Transverse colon (tissue), 4 donors: ENCODE measurements at regions not wholly inside any gene's neighbourhood (a gene's known extent, or its start where the extent isn't known, plus 50 kb on each side); places are given as distances from the start of the nearest gene placed in this dataset.

Source experiments
- DNase-seq: peaks from one replicate; pipeline ENCODE4 v3.0.0-alpha.2; 2019
- H3K27ac ChIP-seq, 4 donors: fragments of 200-600 bp; sonication (generic); 2 replicates each; pipeline ENCODE4 v1.5.1; 2016 to 2018; ENCODE audit warnings: inconsistent platforms in 4 of 4
- H3K27me3 ChIP-seq: fragments of 200-600 bp; sonication (generic); 2 replicates; pipeline ENCODE4 v1.5.1; 2017; ENCODE audit warnings: inconsistent platforms
- H3K36me3 ChIP-seq, 4 donors: fragments of 200-600 bp; sonication (generic); 2 replicates each; pipeline ENCODE4 v1.5.1; 2017 to 2019; ENCODE audit warnings: inconsistent platforms in 4 of 4
- H3K4me1 ChIP-seq, 4 donors: fragments of 200-600 bp; sonication (generic); 2 replicates each; pipeline ENCODE4 v1.5.1; 2017 to 2020; ENCODE audit warnings: inconsistent platforms in 4 of 4
- H3K4me3 ChIP-seq, 4 donors: fragments of 200-600 bp; sonication (generic); 1 replicate in 1 of 4; 2 replicates in 3 of 4; pipeline versions ENCODE4 v1.5.1 to v1.6.1; 2017 to 2019; ENCODE audit warnings: inconsistent platforms in 4 of 4
- H3K9me3 ChIP-seq, 2 donors: fragments of 200-600 bp; sonication (generic); 2 replicates each; pipeline ENCODE4 v1.5.1; 2017 to 2019; ENCODE audit warnings: inconsistent platforms in 2 of 2
- CTCF ChIP-seq, 5 experiments: fragments of 200-600 bp in 3 of 5; fragments of 450-650 bp in 2 of 5; sonication (generic) in 3 of 5; IDR thresholded peaks; 1 replicate in 2 of 5; 2 replicates in 3 of 5; pipeline ENCODE4 v1.5.1; 2016 to 2017; ENCODE audit warnings: antibody characterized with exemption in 5 of 5, inconsistent platforms in 3 of 5, mild to moderate bottlenecking in 2 of 5, moderate library complexity in 1 of 5
- EP300 ChIP-seq: sonication (generic); formaldehyde crosslinking; IDR thresholded peaks from one replicate; pipeline ENCODE4 v1.6.1; 2017; ENCODE audit warnings: antibody characterized with exemption, low read depth
- POLR2A ChIP-seq: fragments of 450-650 bp; IDR thresholded peaks from one replicate; pipeline ENCODE4 v1.6.1; 2016; ENCODE audit warnings: antibody characterized with exemption, mild to moderate bottlenecking, moderate library complexity
- POLR2AphosphoS5 ChIP-seq, 3 donors: sonication (generic); formaldehyde crosslinking; IDR thresholded peaks; one replicate each; pipeline ENCODE4 v1.6.1; 2016; ENCODE audit warnings: antibody characterized with exemption in 3 of 3
- WGBS, 2 donors: methylation state at CpG; one replicate each; pipeline ENCODE4 v1.1.5; 2018; ENCODE audit warnings: low coverage in 1 of 2; 5-methylcytosine and 5-hydroxymethylcytosine counted together
- in situ Hi-C, 4 donors: fragments of 200-750 bp; cut with MboI; loops; one replicate each; pipeline versions ENCODE4 v1.15.0 to v1.15.1; 2017; ENCODE audit warnings: low sequenced_read_pairs in 3 of 4, low pct_ligation_motif_present in 1 of 4, low pct_unique_long_range_greater_than_20kb in 1 of 4
- intact Hi-C: fragments of 100-400 bp; cut with DNase I; formaldehyde crosslinking; loops from one replicate; pipeline ENCODE4 v1.15.1; 2023; ENCODE audit warnings: low total_unique reads

- in situ Hi-C loops (no loop called here), intact Hi-C loops (no loop called here)
Observed at GRCh38 chr10:91349381-91349780, 60.8 kb upstream of the HECTD2 start.

DNA sequence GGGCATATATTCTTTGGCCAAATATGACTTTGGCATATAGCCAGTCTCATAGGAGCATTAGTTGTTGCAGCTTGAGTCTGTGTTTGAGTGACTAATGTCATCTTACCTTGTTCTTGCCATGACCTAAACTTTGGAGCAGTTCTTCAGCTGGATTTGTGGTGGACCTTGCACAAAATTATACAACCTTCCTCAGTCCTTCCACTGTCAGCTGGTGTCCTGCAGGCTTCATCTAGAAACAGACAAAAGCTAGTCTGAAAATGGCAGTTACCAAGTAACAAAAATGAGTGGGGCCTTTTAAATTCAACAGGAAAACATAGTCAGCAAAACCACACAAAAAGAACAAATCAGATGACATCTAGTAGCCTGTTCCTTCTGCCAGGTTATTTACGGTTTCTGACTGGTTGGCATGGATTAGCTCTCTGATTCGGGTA, 59.5 kb upstream of the HECTD2 start:
- Histone ChIP-seq H3K4me3 (no peak overlapping the region), H3K27me3 (no peaks in the 10 kb centered on the region), H3K27ac (no peak overlapping the region), H3K36me3 (no peaks in the 10 kb centered on the region), H3K4me1 (no peaks in the 10 kb centered on the region), H3K9me3 (no peaks in the 10 kb centered on the region)
- intact Hi-C loops (no loop called here), in situ Hi-C loops (no loop called here)
- DNase-seq = no peak
- WGBS, 2 donors = 50 to 55% methylated on average over 2 of the region's 2 CpGs
- TF ChIP-seq POLR2A (no peak), EP300 (no peak), CTCF (IDR thresholded peaks at IDR 0.05) (no peak), POLR2AphosphoS5 (IDR thresholded peaks at IDR 0.05) (no peak)

More at GRCh38 chr10:91349381-91349780, 60.8 kb upstream of the HECTD2 start:
- TF ChIP-seq POLR2A (no peak), POLR2AphosphoS5 (IDR thresholded peaks at IDR 0.05) (peak in 2 of 3 donors; percentile 78), CTCF (IDR thresholded peaks at IDR 0.05) (no peak), EP300 (no peak)
- H3K4me1 ChIP-seq = no peaks in the 10 kb centered on the region
- peak overlapping the region in 1 of 4 donors; percentile 12 for H3K27ac ChIP-seq
- no peak for DNase-seq
- H3K4me3 ChIP-seq = no peak overlapping the region
- no peaks in the 10 kb centered on the region for H3K9me3 ChIP-seq
- H3K36me3 ChIP-seq = no peaks in the 10 kb centered on the region
- no peaks in the 10 kb centered on the region for H3K27me3 ChIP-seq

DNA sequence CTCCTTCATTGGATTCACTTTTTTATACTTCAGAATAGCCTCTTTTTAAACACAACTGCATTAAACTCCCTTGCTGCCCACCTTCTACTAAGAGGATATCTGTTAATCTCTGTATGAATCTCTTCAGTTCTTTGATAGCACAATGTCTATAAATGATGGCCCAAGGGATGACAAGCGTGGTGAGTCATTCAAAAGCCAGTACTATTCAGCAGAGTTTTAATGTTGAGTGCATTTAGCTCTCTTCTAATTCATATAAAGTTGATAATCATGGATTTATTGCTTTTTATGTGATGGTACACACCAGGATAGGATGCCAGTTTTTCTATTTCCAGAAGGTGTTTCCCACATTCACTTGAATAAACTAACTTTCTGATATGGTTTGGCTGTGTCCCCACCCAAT, 57.4 kb upstream of the HECTD2 start:
- no peak for DNase-seq
- H3K36me3 ChIP-seq = no peaks in the 10 kb centered on the region
- TF ChIP-seq POLR2AphosphoS5 (IDR thresholded peaks at IDR 0.05) (no peak), POLR2A (no peak)
- WGBS, 2 donors = 90 to 100% methylated on average over 1 of the region's 1 CpG
- H3K27me3 ChIP-seq = no peaks in the 10 kb centered on the region
- no peak overlapping the region for H3K27ac ChIP-seq
- in situ Hi-C loops (no loop called here), intact Hi-C loops (no loop called here)
- H3K4me1 ChIP-seq = no peaks in the 10 kb centered on the region
- H3K9me3 ChIP-seq = no peaks in the 10 kb centered on the region
- H3K4me3 ChIP-seq = no peak overlapping the region

DNA sequence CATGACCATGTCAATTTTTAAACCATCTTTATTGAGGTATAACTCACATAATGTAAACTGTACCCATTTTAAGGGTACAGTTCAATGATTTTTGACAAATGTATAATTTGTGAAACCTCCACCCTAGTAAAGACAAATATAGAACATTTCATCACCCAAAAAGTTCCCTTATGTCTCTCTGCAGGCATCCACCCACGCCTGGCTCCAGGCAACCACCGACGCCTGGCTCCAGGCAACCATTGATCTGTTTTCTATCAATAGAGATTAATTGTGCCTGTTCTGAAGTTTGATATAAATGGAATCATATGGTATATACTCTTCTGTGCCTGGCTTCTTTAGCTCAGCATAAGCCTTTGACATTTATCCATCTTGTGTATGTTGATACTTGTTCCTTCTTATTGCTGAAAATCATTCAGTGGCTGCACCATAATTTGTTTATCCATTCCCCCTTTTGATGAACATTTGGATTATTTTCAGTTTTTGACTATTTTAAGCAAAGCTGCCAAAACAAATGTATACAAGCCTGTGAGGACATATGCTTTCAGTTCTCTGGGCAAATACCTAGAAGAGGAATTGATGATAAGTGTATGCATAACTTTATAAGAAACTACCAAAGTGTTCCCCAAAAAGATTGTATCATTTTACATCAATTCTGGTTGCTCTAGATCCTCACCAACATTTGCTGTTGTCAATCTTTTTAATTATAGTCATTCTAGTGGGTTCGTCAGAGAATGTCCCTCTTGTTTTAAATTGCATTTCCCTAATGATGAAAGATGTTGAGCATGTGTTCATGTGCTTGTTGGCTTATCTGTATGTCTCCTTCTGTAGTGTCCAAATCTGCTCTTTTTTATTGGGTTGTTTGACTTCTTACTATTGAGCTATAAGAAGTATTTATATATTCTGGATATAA, 55.7 kb upstream of the HECTD2 start:
- DNase-seq = no peak
- 84 to 86% methylated on average over 4 of the region's 4 CpGs for WGBS, 2 donors
- H3K4me3 ChIP-seq = no peak overlapping the region
- in situ Hi-C loops (no loop called here), intact Hi-C loops (no loop called here)
- TF ChIP-seq POLR2A (no peak), CTCF (IDR thresholded peaks at IDR 0.05) (no peak), POLR2AphosphoS5 (IDR thresholded peaks at IDR 0.05) (no peak), EP300 (no peak)
- H3K27ac ChIP-seq = no peak overlapping the region
- no peaks in the 10 kb centered on the region for H3K27me3 ChIP-seq
- H3K9me3 ChIP-seq = no peaks in the 10 kb centered on the region
- H3K4me1 ChIP-seq = no peaks in the 10 kb centered on the region
- H3K36me3 ChIP-seq = no peaks in the 10 kb centered on the region
